Hepatocyte (in vitro differentiated cells): ENCODE measurements at regions not wholly inside any gene's neighbourhood (a gene's known extent, or its start where the extent isn't known, plus 50 kb on each side); places are given as distances from the start of the nearest gene placed in this dataset.

Experiments used
- CTCF ChIP-seq: fragments of 200-600 bp; sonication (generic); IDR thresholded peaks from 2 replicates; pipeline ENCODE4 v1.5.1; 2016; ENCODE audit warnings: antibody characterized with exemption, mild to moderate bottlenecking; ENCODE audit not compliant: poor library complexity
- EZH2phosphoT487 ChIP-seq: fragments of 200-600 bp; sonication (generic); IDR thresholded peaks from one replicate; pipeline ENCODE4 v1.6.1; 2018; ENCODE audit warnings: antibody characterized with exemption, mild to moderate bottlenecking, low read depth, moderate library complexity; ENCODE audit not compliant: unreplicated experiment, severe bottlenecking

GRCh38 chr1:22212400-22213233 lies 69.7 kb upstream of the WNT4 start:
- TF ChIP-seq CTCF, result no peak
- no peak for TF ChIP-seq EZH2phosphoT487
